H1 (cell line): ENCODE measurements at regions not wholly inside any gene's neighbourhood (a gene's known extent, or its start where the extent isn't known, plus 50 kb on each side); places are given as distances from the start of the nearest gene placed in this dataset.
A peak's percentile ranks its signal among the peaks of the same experiment; 100 is the strongest.

Experiments used
- CTCF ChIA-PET: fragments of 300-600 bp; sonication (Branson Sonifier 250); formaldehyde crosslinking; loops from one replicate; lab custom pipeline; 2021; ENCODE audit not compliant: partially characterized antibody; lab: Charles Lee
- POLR2A ChIA-PET: fragments of 300-600 bp; sonication (Branson Sonifier 250); formaldehyde crosslinking; loops from one replicate; lab custom pipeline; 2021; ENCODE audit warnings: inconsistent platforms; ENCODE audit not compliant: partially characterized antibody; lab: Charles Lee
- DNase-seq, 2 experiments: peaks; one replicate each; pipeline versions ENCODE4 v3.0.0 to v3.0.0-alpha.2; 2010 to 2022; ENCODE audit warnings: low spot score in 2 of 2, low read depth in 1 of 2, mixed read lengths in 1 of 2
- FAIRE-seq: peaks from 2 replicates; lab custom pipeline; 2011; peaks lifted over from hg19 to GRCh38; lab: Jason Lieb, UNC
- H2AFZ ChIP-seq: 2 replicates; pipeline ENCODE4 v1.8.1; 2012; ENCODE audit warnings: low read length, inconsistent platforms
- H2AK5ac ChIP-seq: 2 replicates; pipeline ENCODE4 v1.6.1; 2013; ENCODE audit warnings: low read depth, low read length
- H2BK120ac ChIP-seq: replicated peaks from 2 replicates; pipeline ENCODE3; 2013; ENCODE audit warnings: low read depth, low read length, inconsistent platforms
- H2BK12ac ChIP-seq: 2 replicates; pipeline ENCODE4 v1.6.1; 2013; ENCODE audit warnings: low read depth, low read length
- H2BK15ac ChIP-seq: 2 replicates; pipeline ENCODE4 v1.6.1; 2013; ENCODE audit warnings: low read length
- H2BK20ac ChIP-seq: 2 replicates; pipeline ENCODE4 v1.6.1; 2013; ENCODE audit warnings: low read length
- H2BK5ac ChIP-seq: 2 replicates; pipeline ENCODE4 v1.6.1; 2013; ENCODE audit warnings: low read depth, low read length
- H3K14ac ChIP-seq: 2 replicates; pipeline ENCODE4 v1.6.1; 2013; ENCODE audit warnings: inconsistent platforms; ENCODE audit not compliant: insufficient read length
- H3K18ac ChIP-seq: 2 replicates; pipeline ENCODE4 v1.6.1; 2013; ENCODE audit warnings: low read length; ENCODE audit errors: extremely low read depth
- H3K23ac ChIP-seq: 2 replicates; pipeline ENCODE4 v1.6.1; 2013; ENCODE audit warnings: inconsistent platforms; ENCODE audit not compliant: insufficient read length
- H3K23me2 ChIP-seq: 2 replicates; pipeline ENCODE4 v1.6.1; 2013; ENCODE audit warnings: low read depth, low read length
- H3K27ac ChIP-seq: 2 replicates; pipeline ENCODE4 v1.6.1; 2011; ENCODE audit warnings: low read depth, low read length, inconsistent platforms
- H3K27me3 ChIP-seq, 4 experiments: replicated peaks in 1 of 4; 1 replicate in 1 of 4; 2 replicates in 3 of 4; pipeline versions ENCODE4 v1.6.1 to v1.8.1; 2011 to 2013; ENCODE audit warnings: low read length in 3 of 4, mild to moderate bottlenecking in 3 of 4, inconsistent platforms in 2 of 4, mixed read lengths in 2 of 4, moderate library complexity in 1 of 4; ENCODE audit not compliant: control insufficient read depth in 3 of 4, insufficient read depth in 3 of 4; ENCODE audit errors: extremely low read depth in 1 of 4
- H3K36me3 ChIP-seq, 4 experiments: 2 replicates each; pipeline versions ENCODE4 v1.6.1 to v1.8.1; 2011 to 2013; ENCODE audit warnings: mild to moderate bottlenecking in 4 of 4, low read length in 3 of 4, moderate library complexity in 2 of 4, control low read depth in 1 of 4, inconsistent platforms in 1 of 4; ENCODE audit not compliant: insufficient read depth in 4 of 4, control insufficient read depth in 2 of 4
- H3K4ac ChIP-seq: replicated peaks from 2 replicates; pipeline ENCODE3; 2013; ENCODE audit warnings: low read length, low read depth, mixed read lengths, inconsistent platforms; ENCODE audit not compliant: insufficient read length
- H3K4me1 ChIP-seq, 4 experiments: replicated peaks in 1 of 4; 1 replicate in 1 of 4; 2 replicates in 3 of 4; pipeline versions ENCODE4 v1.6.1 to v1.8.1; 2011 to 2013; ENCODE audit warnings: low read length in 3 of 4, inconsistent platforms in 2 of 4, mixed read lengths in 1 of 4; ENCODE audit not compliant: insufficient read depth in 4 of 4, control insufficient read depth in 3 of 4
- H3K4me2 ChIP-seq, 2 experiments: 2 replicates each; pipeline versions ENCODE4 v1.6.1 to v1.8.1; 2011 to 2013; ENCODE audit warnings: low read depth in 2 of 2, low read length in 2 of 2, control low read depth in 1 of 2, inconsistent platforms in 1 of 2, mild to moderate bottlenecking in 1 of 2; ENCODE audit not compliant: insufficient read depth in 1 of 2
- H3K4me3 ChIP-seq, 4 experiments: fragments of 200-600, 300-600 bp in 1 of 4; sonication (generic), shearing (Covaris generic), sonication (Bioruptor Twin) in 1 of 4; 2 replicates each; pipeline versions ENCODE4 v1.5.1 to v1.8.1; 2011 to 2016; ENCODE audit warnings: low read length in 4 of 4, low read depth in 3 of 4, control low read depth in 2 of 4, inconsistent platforms in 2 of 4, mild to moderate bottlenecking in 2 of 4, mixed read lengths in 1 of 4, moderate library complexity in 1 of 4; ENCODE audit not compliant: insufficient read depth in 2 of 4; ENCODE audit errors: extremely low read depth in 1 of 4
- H3K56ac ChIP-seq: replicated peaks from 2 replicates; pipeline ENCODE3; 2013; ENCODE audit warnings: low read depth, mild to moderate bottlenecking, mixed read lengths, low read length, inconsistent platforms; ENCODE audit not compliant: insufficient read length
- H3K79me1 ChIP-seq: 2 replicates; pipeline ENCODE4 v1.6.1; 2013; ENCODE audit warnings: low read depth, low read length, control low read depth
- H3K79me2 ChIP-seq, 2 experiments: 2 replicates each; pipeline versions ENCODE4 v1.6.1 to v1.8.1; 2012 to 2013; ENCODE audit warnings: low read length in 2 of 2, mild to moderate bottlenecking in 2 of 2, inconsistent platforms in 1 of 2; ENCODE audit not compliant: insufficient read depth in 2 of 2, control insufficient read depth in 1 of 2
- H3K9ac ChIP-seq, 4 experiments: replicated peaks in 1 of 4; 1 replicate in 1 of 4; 2 replicates in 3 of 4; pipeline versions ENCODE4 v1.6.1 to v1.8.1; 2011 to 2013; ENCODE audit warnings: low read depth in 3 of 4, low read length in 3 of 4, control low read depth in 2 of 4, mild to moderate bottlenecking in 2 of 4, moderate library complexity in 2 of 4, inconsistent platforms in 1 of 4; ENCODE audit errors: extremely low read depth in 1 of 4
- H3K9me3 ChIP-seq, 2 experiments: 2 replicates each; pipeline versions ENCODE4 v1.6.1 to v1.8.1; 2012 to 2013; ENCODE audit warnings: mild to moderate bottlenecking in 2 of 2, moderate library complexity in 2 of 2, control low read depth in 1 of 2, inconsistent platforms in 1 of 2, low read depth in 1 of 2, low read length in 1 of 2, mixed read lengths in 1 of 2; ENCODE audit not compliant: insufficient read depth in 2 of 2
- H4K20me1 ChIP-seq, 2 experiments: replicated peaks in 1 of 2; 2 replicates each; pipeline versions ENCODE3 to v1.8.1; 2011 to 2013; ENCODE audit warnings: inconsistent platforms in 2 of 2, low read length in 2 of 2, mild to moderate bottlenecking in 1 of 2; ENCODE audit not compliant: insufficient read depth in 2 of 2, control insufficient read depth in 1 of 2
- H4K5ac ChIP-seq: 2 replicates; pipeline ENCODE4 v1.6.1; 2013; ENCODE audit warnings: low read length, low read depth, mixed read lengths, inconsistent platforms; ENCODE audit not compliant: insufficient read length
- H4K8ac ChIP-seq: 2 replicates; pipeline ENCODE4 v1.8.0; 2013; ENCODE audit warnings: mild to moderate bottlenecking, moderate library complexity, low read length, inconsistent platforms; ENCODE audit not compliant: insufficient read depth; ENCODE audit errors: extremely low read depth
- H4K91ac ChIP-seq: replicated peaks from 2 replicates; pipeline ENCODE3; 2013; ENCODE audit warnings: low read length, mixed read lengths, inconsistent platforms; ENCODE audit not compliant: insufficient read length
- CTBP2 ChIP-seq: IDR thresholded peaks from 2 replicates; pipeline ENCODE4 v1.7.0; 2011; ENCODE audit warnings: borderline replicate concordance, mild to moderate bottlenecking, moderate library complexity, mixed read lengths, low read length; ENCODE audit not compliant: insufficient read depth, insufficient read length
- JUND ChIP-seq: IDR thresholded peaks from 2 replicates; pipeline ENCODE4 v1.6.1; 2011; ENCODE audit warnings: mild to moderate bottlenecking, improper control_type of control experiment, low read length
- KDM1A ChIP-seq: fragments of 200-600, 300-600 bp; sonication (generic); IDR thresholded peaks from 2 replicates; pipeline ENCODE4 v1.7.1; 2016; ENCODE audit warnings: mild to moderate bottlenecking, low read length, borderline replicate concordance
- KDM5A ChIP-seq: fragments of 200-600 bp; IDR thresholded peaks from 2 replicates; pipeline ENCODE4 v1.7.1; 2012; ENCODE audit warnings: mild to moderate bottlenecking, low read length, inconsistent platforms, mixed read lengths
- SRF ChIP-seq: IDR thresholded peaks from 2 replicates; pipeline ENCODE4 v1.6.1; 2011; ENCODE audit warnings: mild to moderate bottlenecking, low read depth, low read length, moderate library complexity
- TCF12 ChIP-seq: IDR thresholded peaks from 2 replicates; pipeline ENCODE4 v1.6.1; 2011; ENCODE audit warnings: low read depth, mild to moderate bottlenecking, low read length
- WGBS, 2 experiments: shearing (Covaris generic) in 1 of 2; methylation state at CpG; one replicate each; pipeline versions ENCODE4 v1.1.6 to v1.1.7; 2013 to 2015; ENCODE audit warnings: low lambda C conversion rate in 2 of 2, mixed read lengths in 2 of 2, inconsistent platforms in 1 of 2, low coverage in 1 of 2, missing lambda C conversion rate in 1 of 2; ENCODE audit not compliant: insufficient replicate concordance in 2 of 2, insufficient coverage in 1 of 2, insufficient read length in 1 of 2; ENCODE audit errors: extremely low coverage in 1 of 2, missing lambda C conversion rate in 1 of 2; 5-methylcytosine and 5-hydroxymethylcytosine counted together

DNA sequence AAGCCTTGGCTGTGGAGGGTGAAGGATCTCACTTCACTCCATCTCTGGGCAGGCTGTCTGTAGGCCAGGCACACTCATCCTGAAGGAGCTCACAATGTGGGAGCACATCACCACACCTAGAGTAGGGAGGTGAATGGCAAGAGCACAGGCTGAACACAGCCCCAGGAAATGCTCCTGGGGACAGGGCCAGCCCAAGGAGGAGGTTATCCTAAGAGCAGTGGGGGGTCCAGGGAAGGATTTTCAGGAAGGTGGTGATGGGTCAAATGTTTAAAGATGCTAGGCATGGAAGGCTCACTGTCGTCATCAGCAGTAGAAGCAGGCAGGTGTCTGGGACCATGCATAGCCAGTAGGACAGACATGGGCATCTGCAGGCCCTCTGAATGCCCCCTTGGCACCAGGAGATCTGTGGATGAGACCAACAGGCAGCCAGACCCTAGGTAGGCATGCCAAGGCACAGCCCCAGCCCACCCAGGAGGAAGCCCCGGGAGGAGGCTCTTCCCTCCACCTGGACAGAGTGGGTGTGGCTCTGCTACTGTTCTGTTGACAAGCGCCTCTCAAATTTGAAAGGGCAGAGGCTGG lies 91.7 kb upstream of the RAB6C start:
- ChIA-PET POLR2A (no interaction called here), CTCF (interaction anchor here (1.0 kb wide), 1 partner anchor 35 kb away, joined by 3 read pairs; no protein-coding TSS in a partner anchor)
- WGBS, 2 experiments, result 82% methylated on average over 3 of the region's 3 CpGs; no CpG with 5 or more reads in 1 of the 2 experiments
- no peaks in the 10 kb centered on the region for H3K27me3 ChIP-seq
- no peaks in the 10 kb centered on the region for H3K36me3 ChIP-seq
- DNase-seq (no peak), FAIRE-seq (no peak)
- peak overlapping the region; percentile 18; the same call in 1 of the 2 replicates for H2BK15ac ChIP-seq
- no peaks in the 10 kb centered on the region for H3K79me2 ChIP-seq
- H3K56ac ChIP-seq, result no peak overlapping the region
- peak overlapping the region; percentile 47 for H3K4ac ChIP-seq
- H3K9ac ChIP-seq, result no peak overlapping the region
- H4K20me1 ChIP-seq, result peaks cover 0 to 1% of the 10 kb centered on the region in 2 experiments
- no peak overlapping the region for H3K4me3 ChIP-seq
- H2BK12ac ChIP-seq, result peak overlapping the region; percentile 92; the same call in 1 of the 2 replicates
- H3K9me3 ChIP-seq, result no peaks in the 10 kb centered on the region
- peaks cover 0 to 11% (median 2%) of the 10 kb centered on the region in 4 experiments for H3K4me1 ChIP-seq
- H3K79me1 ChIP-seq, result no peaks in the 10 kb centered on the region; the same call in 1 of the 2 replicates
- H2AK5ac ChIP-seq, result 0 out of 2 replicates have a peak overlapping the region, but pooled peaks have one; percentile 12
- no peaks in the 10 kb centered on the region for H3K23me2 ChIP-seq
- peak overlapping the region; percentile 81 for H2BK120ac ChIP-seq
- peak overlapping the region; percentile 67; the same call in 1 of the 2 replicates for H2BK20ac ChIP-seq
- TF ChIP-seq TCF12 (no peak), JUND (no peak), KDM5A (no peak), CTBP2 (no peak), SRF (no peak), KDM1A (no peak)
- H4K91ac ChIP-seq, result peak overlapping the region; percentile 86
- no peak overlapping the region for H3K23ac ChIP-seq
- peak overlapping the region; percentile 43; the same call in 1 of the 2 replicates for H3K18ac ChIP-seq
- H4K8ac ChIP-seq, result peak overlapping the region; percentile 11; the same call in 1 of the 2 replicates
- no peak overlapping the region for H4K5ac ChIP-seq
- peak overlapping the region; percentile 81; the same call in 1 of the 2 replicates for H2BK5ac ChIP-seq
- H3K14ac ChIP-seq, result no peak overlapping the region
- no peak overlapping the region for H3K27ac ChIP-seq
- no peak overlapping the region for H2AFZ ChIP-seq
- no peak overlapping the region for H3K4me2 ChIP-seq
